Transverse colon (tissue), 4 donors: ENCODE measurements at regions not wholly inside any gene's neighbourhood (a gene's known extent, or its start where the extent isn't known, plus 50 kb on each side); places are given as distances from the start of the nearest gene placed in this dataset.

Source experiments
- CTCF ChIP-seq, 5 experiments: fragments of 200-600 bp in 3 of 5; fragments of 450-650 bp in 2 of 5; sonication (generic) in 3 of 5; IDR thresholded peaks; 1 replicate in 2 of 5; 2 replicates in 3 of 5; pipeline ENCODE4 v1.5.1; 2016 to 2017; ENCODE audit warnings: antibody characterized with exemption in 5 of 5, inconsistent platforms in 3 of 5, mild to moderate bottlenecking in 2 of 5, moderate library complexity in 1 of 5
- EP300 ChIP-seq: sonication (generic); formaldehyde crosslinking; IDR thresholded peaks from one replicate; pipeline ENCODE4 v1.6.1; 2017; ENCODE audit warnings: antibody characterized with exemption, low read depth
- POLR2A ChIP-seq: fragments of 450-650 bp; IDR thresholded peaks from one replicate; pipeline ENCODE4 v1.6.1; 2016; ENCODE audit warnings: antibody characterized with exemption, mild to moderate bottlenecking, moderate library complexity
- POLR2AphosphoS5 ChIP-seq, 3 donors: sonication (generic); formaldehyde crosslinking; IDR thresholded peaks; one replicate each; pipeline ENCODE4 v1.6.1; 2016; ENCODE audit warnings: antibody characterized with exemption in 3 of 3

GRCh38 chr20:51211191-51211590, 188.3 kb upstream of the KCNG1 start:
- TF ChIP-seq POLR2AphosphoS5 (IDR thresholded peaks at IDR 0.05) (no peak), CTCF (IDR thresholded peaks at IDR 0.05) (no peak), EP300 (no peak), POLR2A (no peak)
